ENCODE measurements at regions not wholly inside any gene's neighbourhood (a gene's known extent, or its start where the extent isn't known, plus 50 kb on each side); places are given as distances from the start of the nearest gene placed in this dataset.

DNA sequence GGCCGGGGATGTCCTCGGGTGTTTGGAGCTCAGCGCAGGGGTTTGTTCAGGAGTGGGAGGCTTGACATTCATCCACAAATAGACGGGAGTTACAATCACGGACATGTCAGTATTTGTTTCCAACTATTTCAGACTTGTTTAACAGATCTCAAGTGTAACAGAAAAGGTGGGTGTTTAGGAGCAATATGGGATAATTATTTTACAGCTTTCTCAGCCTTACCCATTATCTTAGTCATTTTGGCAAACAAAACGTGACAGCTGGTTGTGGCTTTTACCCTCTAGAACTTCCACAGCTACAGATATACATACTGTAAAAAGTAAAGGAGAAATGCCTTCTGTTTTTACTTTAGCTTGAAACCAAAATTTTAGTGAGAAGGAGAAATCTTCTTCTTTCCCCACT, 178.7 kb upstream of the TMEM45B start:
- no peak for DNase-seq (ENCODE audit: low spot score)
- no peak overlapping the region for H3K4me2 ChIP-seq
- no peaks in the 10 kb centered on the region for H3K27me3 ChIP-seq
- H3K27ac ChIP-seq: no peak overlapping the region
- H3K4me1 ChIP-seq (ENCODE audit: insufficient read depth): no peaks in the 10 kb centered on the region
- no peaks in the 10 kb centered on the region for H3K9me2 ChIP-seq (replicated peaks; ENCODE audit: insufficient read depth)
- no peak overlapping the region for H3K4me3 ChIP-seq
- WGBS (ENCODE audit: low lambda C conversion rate, missing lambda C conversion rate): 71% methylated on average over 6 of the region's 6 CpGs
- H3K9me3 ChIP-seq (ENCODE audit: low read depth): no peaks in the 10 kb centered on the region
- TF ChIP-seq CTCF (IDR thresholded peaks at IDR 0.05; ENCODE audit: poor library complexity) (no peak), EZH2phosphoT487 (IDR thresholded peaks at IDR 0.05; ENCODE audit: low read depth, severe bottlenecking, unreplicated experiment) (no peak), EZH2 (IDR thresholded peaks at IDR 0.05; ENCODE audit: borderline replicate concordance) (no peak)
- no peaks in the 10 kb centered on the region for H4K20me1 ChIP-seq (ENCODE audit: insufficient read depth, poor library complexity, severe bottlenecking)
- H3K79me2 ChIP-seq: no peaks in the 10 kb centered on the region
- H3K36me3 ChIP-seq (replicated peaks; ENCODE audit: insufficient read depth, low read depth): no peaks in the 10 kb centered on the region
- no peak overlapping the region for H2AFZ ChIP-seq

DNA sequence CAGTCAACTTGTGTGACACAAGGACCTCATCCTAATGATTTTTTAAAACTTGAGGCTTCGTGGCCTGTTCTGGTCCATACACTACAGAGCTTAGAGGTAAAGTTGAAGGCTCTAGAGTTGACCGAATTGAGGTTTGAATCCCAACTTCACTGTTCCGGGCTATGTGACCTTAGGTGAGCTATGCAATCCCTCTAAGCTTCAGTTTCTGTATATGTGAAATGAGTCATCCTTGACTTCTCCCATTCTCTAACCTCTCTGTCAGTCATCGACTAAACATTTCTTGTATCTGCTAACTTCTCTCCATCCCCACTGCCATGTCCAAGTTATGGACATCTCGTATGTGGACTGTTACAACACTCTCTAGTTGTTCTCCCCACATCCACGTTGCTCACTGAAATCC, 178.2 kb upstream of the TMEM45B start:
- Histone ChIP-seq H4K20me1 (ENCODE audit: insufficient read depth, poor library complexity, severe bottlenecking) (no peaks in the 10 kb centered on the region), H3K4me3 (no peak overlapping the region), H3K9me3 (ENCODE audit: low read depth) (no peaks in the 10 kb centered on the region), H2AFZ (no peak overlapping the region), H3K27me3 (no peaks in the 10 kb centered on the region), H3K4me1 (ENCODE audit: insufficient read depth) (no peaks in the 10 kb centered on the region), H3K9me2 (replicated peaks; ENCODE audit: insufficient read depth) (no peaks in the 10 kb centered on the region), H3K36me3 (replicated peaks; ENCODE audit: insufficient read depth, low read depth) (no peaks in the 10 kb centered on the region), H3K4me2 (no peak overlapping the region), H3K79me2 (no peaks in the 10 kb centered on the region), H3K27ac (no peak overlapping the region)
- TF ChIP-seq EZH2 (IDR thresholded peaks at IDR 0.05; ENCODE audit: borderline replicate concordance) (no peak), EZH2phosphoT487 (IDR thresholded peaks at IDR 0.05; ENCODE audit: low read depth, severe bottlenecking, unreplicated experiment) (no peak)
- no peak for DNase-seq (ENCODE audit: low spot score)
- 84% methylated on average over 6 of the region's 6 CpGs for WGBS (ENCODE audit: low lambda C conversion rate, missing lambda C conversion rate)

DNA sequence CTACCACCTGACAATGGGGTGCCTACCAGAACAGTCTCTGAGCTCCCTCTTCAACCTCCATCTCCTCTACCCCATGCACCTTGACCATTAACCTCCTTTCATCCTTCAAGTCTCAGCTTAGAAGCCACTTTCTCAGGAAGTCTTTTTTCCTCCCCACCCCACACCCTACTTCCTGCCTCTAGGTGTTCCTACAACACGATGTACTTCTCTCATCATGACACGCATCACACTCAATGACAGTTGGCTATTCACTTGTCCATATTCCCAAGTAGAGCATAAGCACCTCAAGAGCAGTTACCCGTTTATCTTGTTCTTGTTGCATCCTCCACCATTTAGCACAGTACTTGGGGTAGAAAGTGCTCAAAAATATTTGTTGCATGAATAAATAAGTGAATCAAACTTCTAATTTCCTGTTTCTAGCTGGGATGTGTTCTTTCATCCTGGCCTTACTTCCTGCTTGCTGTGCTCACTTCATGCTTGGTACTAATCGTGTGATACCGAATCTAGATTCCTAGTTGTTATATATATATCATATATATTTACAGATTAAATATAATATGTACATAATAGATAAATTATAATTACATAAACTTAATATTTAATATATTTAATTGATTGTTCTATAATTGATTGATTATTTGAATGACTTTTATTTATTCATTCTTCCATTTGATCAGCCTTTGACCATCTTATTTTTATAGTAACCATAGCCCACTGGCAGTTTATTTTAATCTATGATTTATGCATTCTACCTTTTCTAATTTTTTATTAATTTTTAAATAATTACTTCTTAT, 177.5 kb upstream of the TMEM45B start:
- no peak overlapping the region for H2AFZ ChIP-seq
- TF ChIP-seq EZH2 (IDR thresholded peaks at IDR 0.05; ENCODE audit: borderline replicate concordance) (no peak), EZH2phosphoT487 (IDR thresholded peaks at IDR 0.05; ENCODE audit: low read depth, severe bottlenecking, unreplicated experiment) (no peak), CTCF (IDR thresholded peaks at IDR 0.05; ENCODE audit: poor library complexity) (no peak)
- no peaks in the 10 kb centered on the region for H3K27me3 ChIP-seq
- 80% methylated on average over 5 of the region's 5 CpGs for WGBS (ENCODE audit: low lambda C conversion rate, missing lambda C conversion rate)
- DNase-seq (ENCODE audit: low spot score): no peak
- no peaks in the 10 kb centered on the region for H3K4me1 ChIP-seq (ENCODE audit: insufficient read depth)
- no peaks in the 10 kb centered on the region for H3K9me2 ChIP-seq (replicated peaks; ENCODE audit: insufficient read depth)
- no peaks in the 10 kb centered on the region for H4K20me1 ChIP-seq (ENCODE audit: insufficient read depth, poor library complexity, severe bottlenecking)
- H3K36me3 ChIP-seq (replicated peaks; ENCODE audit: insufficient read depth, low read depth): no peaks in the 10 kb centered on the region
- H3K27ac ChIP-seq: no peak overlapping the region
- H3K4me2 ChIP-seq: no peak overlapping the region
- no peaks in the 10 kb centered on the region for H3K9me3 ChIP-seq (ENCODE audit: low read depth)
- no peaks in the 10 kb centered on the region for H3K79me2 ChIP-seq
- no peak overlapping the region for H3K4me3 ChIP-seq

- H3K36me3 ChIP-seq (replicated peaks; ENCODE audit: insufficient read depth, low read depth): no peaks in the 10 kb centered on the region
- H3K27ac ChIP-seq: no peak overlapping the region
- H3K27me3 ChIP-seq: no peaks in the 10 kb centered on the region
- H2AFZ ChIP-seq: no peak overlapping the region
- no peaks in the 10 kb centered on the region for H3K9me2 ChIP-seq (replicated peaks; ENCODE audit: insufficient read depth)
- no peaks in the 10 kb centered on the region for H3K9me3 ChIP-seq (ENCODE audit: low read depth)
- WGBS (ENCODE audit: low lambda C conversion rate, missing lambda C conversion rate): 29% methylated on average over 2 of the region's 2 CpGs
- no peak overlapping the region for H3K4me2 ChIP-seq
- peak; percentile 52 for DNase-seq (ENCODE audit: low spot score)
- H3K4me1 ChIP-seq (ENCODE audit: insufficient read depth): no peaks in the 10 kb centered on the region
- TF ChIP-seq EZH2phosphoT487 (IDR thresholded peaks at IDR 0.05; ENCODE audit: low read depth, severe bottlenecking, unreplicated experiment) (no peak), EZH2 (IDR thresholded peaks at IDR 0.05; ENCODE audit: borderline replicate concordance) (no peak), CTCF (IDR thresholded peaks at IDR 0.05; ENCODE audit: poor library complexity) (no peak)
- H4K20me1 ChIP-seq (ENCODE audit: insufficient read depth, poor library complexity, severe bottlenecking): no peaks in the 10 kb centered on the region
- H3K4me3 ChIP-seq: no peak overlapping the region
- no peaks in the 10 kb centered on the region for H3K79me2 ChIP-seq
Measured at GRCh38 chr11:129639300-129639699, 176.3 kb upstream of the TMEM45B start.

All from hepatocyte (in vitro differentiated cells).